Gastroesophageal sphincter (tissue), 3 donors: ENCODE measurements at regions not wholly inside any gene's neighbourhood (a gene's known extent, or its start where the extent isn't known, plus 50 kb on each side); places are given as distances from the start of the nearest gene placed in this dataset.

Experiments used
- CTCF ChIP-seq, 4 experiments: fragments of 200-600 bp in 2 of 4; fragments of 450-650 bp in 2 of 4; sonication (generic) in 1 of 4; IDR thresholded peaks; one replicate each; pipeline ENCODE4 v1.5.1; 2017 to 2019; ENCODE audit warnings: antibody characterized with exemption in 4 of 4, mild to moderate bottlenecking in 2 of 4, moderate library complexity in 2 of 4
- EP300 ChIP-seq: sonication (generic); formaldehyde crosslinking; IDR thresholded peaks from one replicate; pipeline ENCODE4 v1.6.1; 2017; ENCODE audit warnings: antibody characterized with exemption, mild to moderate bottlenecking
- POLR2A ChIP-seq, 2 donors: fragments of 450-650 bp; IDR thresholded peaks; one replicate each; pipeline ENCODE4 v1.6.1; 2017; ENCODE audit warnings: antibody characterized with exemption in 2 of 2, mild to moderate bottlenecking in 2 of 2, moderate library complexity in 1 of 2
- POLR2AphosphoS5 ChIP-seq: sonication (generic); formaldehyde crosslinking; IDR thresholded peaks from one replicate; pipeline ENCODE4 v1.6.1; 2017; ENCODE audit warnings: antibody characterized with exemption

DNA sequence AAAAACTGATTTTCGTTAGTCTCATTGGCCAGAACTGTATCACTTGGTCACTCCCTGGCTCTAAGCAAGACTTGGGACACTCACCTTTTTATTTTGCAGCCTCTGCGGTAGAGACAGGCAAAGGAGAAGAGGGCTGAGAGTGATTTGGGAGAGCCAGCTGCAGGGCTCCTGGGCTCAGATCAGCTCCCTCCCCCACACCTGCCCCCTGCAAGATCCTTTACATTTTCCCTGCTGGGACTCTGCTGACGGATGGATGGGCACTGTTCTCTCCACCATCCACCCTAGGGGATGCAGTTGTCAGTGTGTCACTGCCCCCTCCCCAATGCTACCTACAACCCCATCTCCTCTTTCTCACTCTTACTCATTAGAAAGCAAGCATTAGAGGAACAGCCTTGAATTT is 301.1 kb upstream of the KAZN start:
- no peak for TF ChIP-seq CTCF (IDR thresholded peaks at IDR 0.05)
- TF ChIP-seq EP300, result no peak
- TF ChIP-seq POLR2A (IDR thresholded peaks at IDR 0.05), result no peak
- no peak for TF ChIP-seq POLR2AphosphoS5
